GM10266 (cell line): ENCODE measurements at regions not wholly inside any gene's neighbourhood (a gene's known extent, or its start where the extent isn't known, plus 50 kb on each side); places are given as distances from the start of the nearest gene placed in this dataset.
"Not testable (repeated sequence)": the region's sequence is repeated elsewhere in the genome, so short reads cannot be mapped to it uniquely, and the experiment has no call there.

Experiments used
- DNase-seq: peaks from one replicate; pipeline ENCODE4 v3.0.0; 2012; ENCODE audit errors: extremely low spot score
- TF ChIP-seq, protein P1 (sequence below): IDR thresholded peaks from 2 replicates; pipeline ENCODE4 v1.5.1; 2012; ENCODE audit warnings: mild to moderate bottlenecking, low read depth; ENCODE audit not compliant: control insufficient read depth, insufficient read depth; ENCODE audit errors: missing control alignments

DNA sequence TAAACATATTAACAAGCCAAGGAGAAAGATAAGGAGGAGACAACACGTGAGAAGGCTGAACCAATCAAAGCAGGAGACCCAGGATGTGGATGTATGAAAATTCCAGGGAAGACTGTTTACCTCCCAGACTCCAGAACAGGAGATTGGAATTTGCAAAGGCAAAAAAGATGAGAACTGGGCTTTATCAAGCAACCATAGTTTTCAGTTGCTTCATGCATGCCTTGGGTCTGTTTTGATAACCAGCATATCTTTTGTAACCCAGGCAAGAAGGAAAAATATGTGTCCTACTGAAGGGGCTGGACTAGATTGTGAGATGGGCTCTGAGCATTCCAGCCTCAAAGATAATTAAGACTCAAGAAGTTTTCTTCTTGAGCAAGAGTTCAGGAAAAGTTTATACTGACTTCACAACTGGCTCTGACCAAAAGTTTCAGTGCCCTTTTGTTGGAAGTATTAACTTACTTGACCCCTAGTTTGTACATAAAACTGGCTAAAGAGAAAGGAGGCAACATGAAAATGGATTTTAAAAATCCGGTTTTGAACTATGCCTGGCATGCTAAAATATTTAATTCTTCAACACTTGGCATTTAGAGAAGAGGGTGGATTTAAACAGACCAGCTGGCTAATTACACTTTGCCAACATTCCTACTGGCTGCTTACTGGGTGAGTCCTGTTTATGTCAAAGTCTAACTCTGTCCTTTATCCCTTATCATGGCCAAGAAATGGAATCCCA, 79.3 kb upstream of the CD28 start:
- TF ChIP-seq, protein P1, sequence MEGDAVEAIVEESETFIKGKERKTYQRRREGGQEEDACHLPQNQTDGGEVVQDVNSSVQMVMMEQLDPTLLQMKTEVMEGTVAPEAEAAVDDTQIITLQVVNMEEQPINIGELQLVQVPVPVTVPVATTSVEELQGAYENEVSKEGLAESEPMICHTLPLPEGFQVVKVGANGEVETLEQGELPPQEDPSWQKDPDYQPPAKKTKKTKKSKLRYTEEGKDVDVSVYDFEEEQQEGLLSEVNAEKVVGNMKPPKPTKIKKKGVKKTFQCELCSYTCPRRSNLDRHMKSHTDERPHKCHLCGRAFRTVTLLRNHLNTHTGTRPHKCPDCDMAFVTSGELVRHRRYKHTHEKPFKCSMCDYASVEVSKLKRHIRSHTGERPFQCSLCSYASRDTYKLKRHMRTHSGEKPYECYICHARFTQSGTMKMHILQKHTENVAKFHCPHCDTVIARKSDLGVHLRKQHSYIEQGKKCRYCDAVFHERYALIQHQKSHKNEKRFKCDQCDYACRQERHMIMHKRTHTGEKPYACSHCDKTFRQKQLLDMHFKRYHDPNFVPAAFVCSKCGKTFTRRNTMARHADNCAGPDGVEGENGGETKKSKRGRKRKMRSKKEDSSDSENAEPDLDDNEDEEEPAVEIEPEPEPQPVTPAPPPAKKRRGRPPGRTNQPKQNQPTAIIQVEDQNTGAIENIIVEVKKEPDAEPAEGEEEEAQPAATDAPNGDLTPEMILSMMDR, result no peak
- DNase-seq, result no peak

DNA sequence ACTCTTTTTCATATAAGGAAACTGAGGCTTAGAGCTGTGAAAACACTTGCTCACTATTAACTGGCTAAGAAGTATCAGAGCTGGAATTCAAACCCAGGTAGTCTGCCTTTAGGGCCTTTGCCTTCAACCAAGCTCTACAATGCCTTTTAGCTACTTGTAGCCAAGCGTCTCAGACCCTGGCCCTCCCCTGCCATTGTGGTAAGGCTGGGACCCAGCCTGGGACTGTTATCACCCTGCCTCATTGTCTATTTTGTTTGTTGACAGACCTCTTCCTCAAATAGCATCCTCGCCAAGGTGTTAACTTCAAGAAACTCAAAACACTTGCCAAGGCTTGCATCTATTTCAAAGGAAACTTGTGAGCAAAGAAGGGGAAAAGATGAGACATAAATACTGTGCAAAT, 76.7 kb upstream of the CD28 start:
- no peak for DNase-seq
- TF ChIP-seq, protein P1, result no peak

DNA sequence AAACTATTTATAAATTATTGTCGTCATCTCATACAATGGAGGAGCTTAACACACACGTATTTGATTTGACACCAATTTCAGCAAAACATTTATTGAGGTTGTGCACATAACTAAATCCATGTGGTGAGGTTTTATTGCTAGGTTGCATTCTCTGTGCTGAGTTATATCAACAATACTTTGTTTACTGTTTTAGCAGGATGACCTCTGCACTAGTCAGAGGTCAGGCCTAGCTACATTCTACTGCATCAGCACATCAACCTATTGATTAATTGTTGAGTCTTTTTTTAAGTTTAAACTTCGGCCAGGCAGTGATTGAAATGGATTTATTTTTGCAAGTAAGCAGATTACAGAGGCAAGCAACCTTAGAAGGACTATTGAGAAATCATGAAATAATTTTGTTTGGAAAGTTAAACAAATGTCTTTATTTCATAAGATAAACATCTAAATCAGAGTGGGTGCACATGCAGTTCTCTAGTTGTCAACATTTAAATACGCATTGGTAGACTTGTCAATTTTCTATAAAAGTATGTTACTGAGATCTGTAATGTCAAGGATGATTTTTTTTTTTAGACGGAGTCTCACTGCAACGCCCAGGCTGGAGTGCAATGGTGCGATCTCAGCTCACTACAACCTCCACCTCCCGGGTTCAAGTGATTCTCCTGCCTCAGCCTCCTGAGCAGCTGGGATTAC, 75.2 kb upstream of the CD28 start:
- no peak for DNase-seq
- TF ChIP-seq, protein P1, result no peak

DNA sequence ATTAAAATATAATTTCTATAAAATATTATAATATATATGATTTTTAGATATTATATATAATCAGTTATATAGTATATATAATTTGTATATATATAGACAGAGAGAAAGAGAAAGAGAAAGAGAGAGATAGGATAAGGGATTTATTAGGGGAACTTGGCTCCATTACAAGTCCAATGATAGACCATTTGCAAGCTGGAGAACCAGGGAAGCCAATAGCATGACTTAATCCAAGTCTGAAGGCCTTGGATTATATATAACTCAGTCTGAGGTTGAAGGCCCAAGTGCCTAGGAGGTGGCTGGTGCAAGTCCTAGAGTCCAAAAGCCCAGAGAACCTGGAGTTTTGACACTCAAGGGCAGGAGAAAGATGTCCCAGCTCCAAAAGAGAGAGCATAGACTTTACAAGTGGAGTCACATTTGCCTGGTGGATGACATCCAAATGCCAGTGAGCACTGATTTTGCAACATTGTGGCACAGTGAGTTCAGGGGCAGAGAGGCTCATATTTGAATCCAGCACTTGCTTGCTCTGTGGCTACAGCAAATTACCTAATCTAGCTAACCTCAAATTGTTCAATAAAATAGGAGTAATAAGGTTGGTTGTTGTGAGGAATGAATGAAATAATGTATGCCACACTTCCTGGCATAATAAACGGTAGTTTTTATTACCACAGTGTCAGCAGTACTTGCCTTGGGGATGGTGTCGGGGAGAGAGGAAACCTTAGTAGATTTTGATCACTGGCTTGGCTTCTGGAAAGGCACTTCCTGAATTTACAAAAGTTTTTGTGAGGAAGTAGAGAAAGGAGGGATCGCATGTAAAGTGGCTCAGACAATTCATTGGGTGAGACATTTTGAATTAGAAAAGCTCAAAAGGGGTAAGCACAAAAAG, 69.6 kb upstream of the CD28 start:
- DNase-seq, result no peak
- TF ChIP-seq, protein P1, result no peak

DNA sequence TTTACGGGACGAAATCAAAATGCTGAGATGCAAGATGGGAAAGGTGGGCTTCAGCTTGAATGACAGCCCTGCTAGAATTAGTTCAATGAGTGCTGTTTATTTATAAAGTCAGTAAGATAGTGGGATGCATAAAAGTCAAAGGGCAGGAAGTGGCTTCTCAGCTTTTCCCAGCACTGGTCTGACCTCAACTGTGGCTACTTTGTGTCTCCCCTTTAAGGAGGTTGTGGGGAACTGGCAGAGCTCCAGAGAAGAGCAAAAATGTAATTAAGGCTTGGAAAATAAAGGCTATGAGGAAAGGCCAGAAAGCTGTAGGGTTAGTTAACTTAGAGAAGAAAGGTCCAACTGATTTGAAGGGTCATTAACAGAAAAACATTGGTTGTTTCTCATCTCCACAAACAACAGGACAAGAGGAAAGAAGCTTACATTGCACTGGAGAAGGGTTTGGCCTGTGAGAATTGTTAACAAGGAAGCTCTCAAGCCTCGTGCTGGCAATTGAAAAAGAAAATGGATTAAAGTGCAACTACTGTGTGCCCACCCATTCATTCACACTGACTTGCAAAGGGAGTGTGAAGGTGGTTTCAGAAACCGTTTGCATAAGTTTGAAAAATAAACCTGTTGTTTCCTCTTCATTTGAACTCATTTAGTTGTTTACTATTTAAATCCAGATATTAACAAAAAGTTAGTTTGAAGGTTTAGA, 68.8 kb upstream of the CD28 start:
- TF ChIP-seq, protein P1, result no peak
- DNase-seq, result no peak

DNA sequence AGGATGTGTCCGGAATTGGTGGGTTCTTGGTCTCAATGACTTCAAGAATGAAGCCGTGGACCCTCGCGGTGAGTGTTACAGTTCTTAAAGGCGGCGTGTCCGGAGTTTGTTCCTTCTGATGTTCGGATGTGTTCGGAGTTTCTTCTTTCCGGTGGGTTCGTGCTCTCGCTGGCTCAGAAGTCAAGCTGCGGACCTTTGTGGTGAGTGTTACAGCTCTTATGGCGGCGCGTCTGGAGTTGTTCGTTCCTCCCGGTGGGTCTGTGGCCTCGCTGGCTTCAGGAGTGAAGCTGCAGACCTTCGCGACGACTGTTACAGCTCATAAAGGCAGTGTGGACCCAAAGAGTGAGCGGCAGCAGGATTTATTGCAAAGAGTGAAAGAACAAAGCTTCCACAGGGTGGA, 64.6 kb upstream of the CD28 start:
- DNase-seq, result not testable (repeated sequence)

DNA sequence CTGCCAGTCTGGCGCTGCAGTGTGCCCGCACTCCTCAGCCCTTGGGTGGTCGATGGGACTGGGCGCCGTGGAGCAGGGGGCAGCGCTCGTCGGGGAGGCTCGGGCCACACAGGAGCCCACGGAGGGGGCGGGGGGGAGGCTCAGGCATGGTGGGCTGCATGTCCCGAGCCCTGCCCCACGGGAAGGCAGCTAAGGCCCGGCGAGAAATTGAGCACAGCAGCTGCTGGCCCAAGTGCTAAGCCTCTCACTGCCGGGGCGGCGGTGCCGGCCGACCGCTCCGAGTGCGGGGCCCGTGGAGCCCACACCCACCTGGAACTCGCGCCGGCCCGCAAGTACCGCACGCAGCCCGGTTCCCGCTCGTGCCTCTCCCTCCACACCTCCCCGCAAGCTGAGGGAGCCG, 63.6 kb upstream of the CD28 start:
- DNase-seq, result not testable (repeated sequence)

DNA sequence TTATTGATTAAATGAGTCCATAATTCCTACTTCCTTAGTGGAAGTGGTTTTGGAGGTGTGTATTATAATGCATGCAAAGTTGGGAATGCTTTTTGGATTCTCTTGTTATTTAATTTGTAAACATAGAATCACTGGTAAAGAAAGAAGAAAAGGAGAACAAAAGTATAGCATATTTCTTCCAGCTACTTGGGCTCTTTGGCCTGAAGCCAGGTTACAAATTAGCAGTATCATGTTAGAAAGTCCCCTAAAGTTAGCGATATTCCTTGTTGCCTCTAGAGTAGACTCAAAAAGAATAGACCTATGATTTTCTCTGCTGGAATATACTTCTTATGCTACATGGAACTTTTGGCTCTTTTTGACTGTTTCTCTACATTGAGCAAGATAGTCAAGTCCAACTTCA, 60.6 kb upstream of the CD28 start:
- TF ChIP-seq, protein P1, result no peak
- no peak for DNase-seq
